HCT116 (cell line): ENCODE measurements at regions not wholly inside any gene's neighbourhood (a gene's known extent, or its start where the extent isn't known, plus 50 kb on each side); places are given as distances from the start of the nearest gene placed in this dataset.

Source experiments
- CTCF ChIP-seq, 3 experiments: fragments of 200-600 bp in 1 of 3; sonication (generic) in 1 of 3; IDR thresholded peaks in 2 of 3; conservative IDR thresholded peaks in 1 of 3; 2 replicates each; pipeline ENCODE4 v1.5.1; 2012 to 2017; ENCODE audit warnings: low read depth in 2 of 3, low read length in 2 of 3, antibody characterized with exemption in 1 of 3, borderline replicate concordance in 1 of 3, control low read depth in 1 of 3, mild to moderate bottlenecking in 1 of 3, mixed read lengths in 1 of 3, mixed run types in 1 of 3, moderate library complexity in 1 of 3; ENCODE audit not compliant: insufficient read depth in 1 of 3
- EGR1 ChIP-seq: IDR thresholded peaks from 2 replicates; pipeline ENCODE4 v1.6.1; 2012; ENCODE audit warnings: low read depth
- JUND ChIP-seq: IDR thresholded peaks from 2 replicates; pipeline ENCODE4 v1.6.1; 2012
- POLR2A ChIP-seq: IDR thresholded peaks from 2 replicates; pipeline ENCODE4 v1.7.0; 2011; ENCODE audit warnings: borderline replicate concordance; ENCODE audit not compliant: insufficient read depth, insufficient read length; ENCODE audit errors: extremely low read depth
- POLR2AphosphoS5 ChIP-seq: IDR thresholded peaks from 2 replicates; pipeline ENCODE4 v1.6.1; 2011; ENCODE audit warnings: mild to moderate bottlenecking, low read depth, low read length, moderate library complexity

DNA sequence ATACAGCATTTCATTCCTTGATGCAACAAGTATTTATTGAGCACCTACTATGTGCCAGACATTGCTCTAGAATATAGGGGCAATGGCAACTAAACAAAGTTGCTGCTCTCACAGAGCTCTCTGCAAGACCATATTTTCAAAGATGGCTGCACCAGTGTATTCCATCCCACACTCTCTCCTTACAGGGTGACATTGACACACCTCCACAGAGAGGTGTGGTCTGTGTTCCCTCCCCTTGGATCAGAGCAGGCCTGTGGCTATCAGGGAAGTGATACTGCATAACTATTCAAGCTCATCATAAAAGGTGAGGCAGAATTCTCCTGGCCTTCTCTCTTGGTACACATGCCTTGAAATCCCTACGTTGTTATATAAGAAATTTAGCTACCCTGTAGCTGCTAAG, 95.3 kb upstream of the SOD3 start:
- no peak for TF ChIP-seq CTCF (IDR thresholded peaks at IDR 0.05 in 2 of 3, conservative IDR thresholded peaks at IDR 0.05 in 1 of 3; ENCODE audit: borderline replicate concordance in 1 of 3, insufficient read depth in 1 of 3, low read depth in 2 of 3, low read length in 2 of 3)
- TF ChIP-seq POLR2AphosphoS5: no peak
- TF ChIP-seq EGR1: no peak
- TF ChIP-seq JUND: no peak
- TF ChIP-seq POLR2A: no peak
